Activated CD8-positive, alpha-beta memory T cell treated with anti-CD3 and anti-CD28 coated beads for 24 hours (primary cell): ENCODE measurements at regions not wholly inside any gene's neighbourhood (a gene's known extent, or its start where the extent isn't known, plus 50 kb on each side); places are given as distances from the start of the nearest gene placed in this dataset.

Experiments used
- DNase-seq: peaks from one replicate; pipeline ENCODE4 v3.0.0-alpha.2; 2020

DNA sequence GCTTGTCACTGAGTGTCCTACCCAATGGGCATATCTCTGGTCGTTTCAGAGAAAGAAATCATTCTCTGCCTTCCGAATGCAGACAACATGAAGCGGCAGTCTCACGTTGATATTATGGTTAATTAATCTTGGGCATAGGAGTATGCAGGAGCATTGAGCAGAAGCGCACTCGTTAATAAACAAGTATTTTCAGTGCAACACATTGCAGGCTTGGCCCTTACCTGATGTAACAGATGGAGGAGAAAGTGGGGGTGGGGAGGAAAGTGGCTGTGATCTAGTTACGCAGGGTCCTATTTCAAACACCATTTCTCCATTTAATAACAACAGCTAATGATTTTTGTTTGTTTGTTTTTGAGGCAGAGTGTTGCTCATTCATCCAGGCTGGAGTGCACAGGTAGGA lies 414.0 kb upstream of the RBFOX1 start:
- DNase-seq, result no peak

DNA sequence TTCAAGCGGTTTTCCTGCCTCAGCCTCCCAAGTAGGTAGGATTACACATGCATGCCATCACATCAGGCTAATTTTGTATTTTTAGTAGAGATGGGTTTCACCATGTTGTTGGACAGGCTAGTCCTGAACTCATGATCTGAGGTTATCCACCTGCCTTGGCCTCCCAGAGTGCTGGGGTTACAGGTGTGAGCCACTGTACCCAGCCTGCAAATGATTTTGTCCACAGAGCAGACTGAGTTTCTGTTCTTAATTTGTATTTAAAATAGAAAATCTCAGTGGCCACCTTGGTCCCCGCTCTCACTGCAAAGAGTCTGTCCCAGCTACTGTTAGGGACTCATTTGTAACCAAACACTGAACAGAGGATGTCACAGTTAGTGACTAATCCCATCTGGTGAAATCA lies 415.7 kb upstream of the RBFOX1 start:
- no peak for DNase-seq

DNA sequence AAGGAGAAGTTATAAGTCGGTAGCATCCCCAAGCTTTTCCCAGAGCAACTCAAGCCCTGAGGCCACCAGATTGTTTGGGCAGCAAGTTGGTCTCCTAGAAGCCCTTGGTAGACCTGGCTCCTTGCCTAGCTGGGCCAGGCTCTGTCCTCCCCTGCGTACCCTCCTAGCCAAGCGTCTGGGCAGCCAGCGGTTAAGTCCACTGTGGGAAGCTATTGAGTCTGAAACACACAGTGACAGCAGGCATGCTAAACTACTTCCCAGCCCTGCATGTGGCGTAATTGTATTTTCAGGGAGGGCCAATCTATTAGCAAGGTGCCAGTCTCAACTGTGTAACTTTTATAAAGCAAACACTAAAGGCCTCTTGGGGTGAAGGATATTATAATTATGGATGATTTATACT lies 419.1 kb upstream of the RBFOX1 start:
- no peak for DNase-seq

DNA sequence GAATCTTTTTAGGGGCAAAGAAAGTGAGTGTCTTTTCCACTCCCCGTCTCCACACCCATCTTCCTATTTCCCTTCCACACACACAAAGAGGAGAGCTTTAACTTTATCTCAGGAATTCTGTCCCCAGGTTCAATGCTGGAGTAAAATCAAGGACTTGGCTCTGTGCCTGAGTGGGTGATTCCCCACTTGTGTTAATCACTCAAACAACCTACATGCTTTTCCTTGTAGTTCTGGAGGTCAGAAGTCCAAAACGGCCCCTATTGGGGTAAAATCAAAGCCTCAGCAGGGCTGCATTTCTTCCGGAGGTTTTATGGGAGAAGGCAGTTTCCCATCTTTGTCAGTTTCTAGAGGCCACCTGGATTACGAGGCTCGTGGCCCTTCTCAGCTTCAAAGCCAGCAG lies 422.3 kb upstream of the RBFOX1 start:
- DNase-seq, result no peak

DNA sequence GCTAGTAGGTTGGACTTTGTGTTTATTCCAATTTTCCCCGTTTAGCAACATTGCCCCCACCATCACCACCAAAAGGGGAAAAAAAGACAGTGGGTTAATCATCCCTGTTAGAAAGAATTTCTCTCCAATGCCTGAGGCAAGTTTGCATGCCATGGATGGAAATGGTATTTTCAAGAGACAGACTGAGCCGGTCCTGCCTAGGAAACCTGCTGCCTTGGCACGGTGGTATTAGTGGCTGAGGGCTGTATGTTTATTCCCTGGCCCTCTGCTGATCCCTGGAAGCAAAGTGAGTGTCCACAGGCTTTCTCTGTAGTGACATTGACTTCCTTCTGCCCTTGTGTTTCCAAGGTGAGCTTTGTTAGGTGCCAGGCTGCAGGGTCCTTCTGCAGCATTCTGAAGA lies 427.0 kb upstream of the RBFOX1 start:
- no peak for DNase-seq

DNA sequence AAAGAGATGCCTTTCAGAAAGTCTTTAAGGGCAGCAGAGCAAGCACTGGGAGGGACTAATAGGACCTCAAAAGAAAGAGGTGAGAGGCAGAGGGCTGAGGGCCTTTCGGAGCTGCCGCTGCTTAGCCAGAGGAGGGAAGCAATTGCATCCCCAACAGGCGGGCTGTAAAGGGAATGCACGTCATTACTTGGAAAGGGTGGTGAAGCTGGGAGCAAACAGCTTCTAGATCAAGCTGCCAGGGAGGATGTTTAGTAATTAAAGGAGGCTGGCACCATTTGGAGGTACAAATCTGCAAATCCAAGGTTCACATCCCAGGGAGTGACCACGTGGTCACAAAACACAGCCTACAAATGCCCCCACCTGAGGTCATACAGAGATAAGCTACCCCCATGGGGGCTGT lies 429.0 kb upstream of the RBFOX1 start:
- no peak for DNase-seq

DNA sequence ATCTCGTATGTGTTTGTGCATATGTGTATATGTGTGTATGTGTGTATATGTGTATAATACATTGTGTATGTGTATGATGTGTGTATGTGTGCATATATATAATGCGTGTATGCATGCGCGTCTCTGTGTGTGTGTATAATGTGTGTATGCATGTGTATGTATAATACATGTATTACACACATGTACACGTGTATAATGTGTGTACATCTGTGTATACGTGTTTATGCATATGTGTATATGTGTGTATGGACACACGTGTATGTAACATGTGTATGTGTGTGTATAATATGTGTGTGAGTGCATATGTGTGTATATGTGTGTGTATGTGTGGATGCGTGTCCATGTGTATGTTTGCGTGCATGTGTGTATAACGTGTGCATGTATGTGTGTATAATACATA lies 433.7 kb upstream of the RBFOX1 start:
- DNase-seq, result no peak

DNA sequence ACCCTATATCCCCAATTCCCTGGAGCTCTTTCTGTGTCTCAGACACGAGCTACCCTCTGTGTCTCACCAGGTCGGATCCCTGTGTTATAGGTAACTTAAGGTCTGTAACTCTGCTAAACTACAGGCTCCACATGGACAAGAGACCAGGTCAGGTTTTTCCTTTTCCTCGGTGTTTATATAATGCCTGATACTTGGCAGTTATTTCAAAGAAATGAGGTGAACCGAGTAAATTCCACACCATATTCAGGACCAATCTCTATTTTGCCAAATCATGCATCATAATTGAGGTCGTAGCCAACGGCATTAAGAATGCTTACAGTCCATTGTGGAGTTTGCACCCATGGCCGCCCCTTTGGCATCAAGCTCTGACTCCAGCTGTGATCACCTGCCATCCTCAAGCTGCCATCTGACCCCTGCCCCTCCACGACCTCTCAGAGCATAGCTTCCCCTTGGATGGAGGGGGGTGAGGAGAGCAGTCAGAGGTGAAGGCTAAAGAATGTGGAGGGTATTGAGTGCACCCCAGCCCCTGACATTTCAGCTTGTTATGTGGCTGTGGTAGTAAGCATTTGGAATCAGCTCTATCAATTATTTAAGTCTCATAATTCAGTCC lies 434.7 kb upstream of the RBFOX1 start:
- DNase-seq, result no peak

DNA sequence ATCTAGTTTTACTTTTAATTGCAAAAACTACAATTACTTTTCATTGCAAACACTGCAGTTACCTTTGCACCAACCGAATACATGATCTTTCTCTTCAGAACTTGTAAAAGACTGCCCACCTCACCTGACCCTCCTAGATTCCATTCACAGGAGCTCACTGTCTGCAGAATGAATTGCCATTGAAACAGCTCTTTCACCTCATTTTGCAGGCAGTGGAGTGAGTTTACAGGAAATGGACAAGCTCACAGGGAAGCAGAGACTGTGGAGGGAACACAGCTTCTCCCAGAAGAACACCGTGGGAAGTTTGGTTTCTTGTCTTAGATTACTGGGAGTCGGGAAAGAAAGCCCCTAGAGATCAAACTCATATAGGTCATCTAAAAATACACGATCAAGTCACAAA lies 439.7 kb upstream of the RBFOX1 start:
- DNase-seq, result no peak

DNA sequence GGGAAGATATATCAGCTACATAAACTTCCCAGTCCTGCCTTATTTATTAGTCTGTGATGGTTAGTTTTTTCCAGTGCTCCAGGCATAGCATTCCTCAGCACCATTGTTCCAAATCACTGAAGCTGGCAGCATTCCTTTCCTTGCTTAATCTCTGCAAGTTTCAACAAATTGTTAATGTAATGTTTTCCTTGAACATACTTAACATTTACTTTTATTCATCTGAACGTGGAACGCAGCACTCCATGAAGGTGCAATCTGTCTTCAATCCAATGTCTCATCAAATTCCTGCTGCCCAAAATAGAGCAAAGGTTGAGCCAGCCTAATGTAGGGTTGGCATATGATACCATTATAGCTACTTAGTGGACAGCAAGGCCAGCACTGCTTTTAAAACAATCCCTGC lies 441.1 kb upstream of the RBFOX1 start:
- DNase-seq, result no peak

DNA sequence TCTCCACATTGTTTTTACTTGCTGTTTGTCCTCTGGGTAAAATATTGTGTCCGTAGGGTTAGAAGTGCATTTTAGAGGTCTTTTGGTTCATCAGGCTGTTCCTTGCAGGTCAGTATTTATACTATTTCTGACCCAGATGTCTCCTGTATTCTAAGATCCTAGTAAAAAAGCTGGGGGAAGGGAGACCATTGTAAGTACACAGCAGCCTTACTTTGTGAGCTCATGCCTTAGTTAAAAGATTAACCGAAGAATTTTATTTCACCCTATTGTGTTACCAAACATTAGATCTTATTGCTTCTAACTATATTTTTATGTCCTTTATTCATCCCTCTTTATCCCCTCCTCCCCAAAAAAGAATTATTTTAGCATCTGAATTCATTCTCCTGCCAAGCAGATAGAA lies 444.1 kb upstream of the RBFOX1 start:
- DNase-seq, result no peak

DNA sequence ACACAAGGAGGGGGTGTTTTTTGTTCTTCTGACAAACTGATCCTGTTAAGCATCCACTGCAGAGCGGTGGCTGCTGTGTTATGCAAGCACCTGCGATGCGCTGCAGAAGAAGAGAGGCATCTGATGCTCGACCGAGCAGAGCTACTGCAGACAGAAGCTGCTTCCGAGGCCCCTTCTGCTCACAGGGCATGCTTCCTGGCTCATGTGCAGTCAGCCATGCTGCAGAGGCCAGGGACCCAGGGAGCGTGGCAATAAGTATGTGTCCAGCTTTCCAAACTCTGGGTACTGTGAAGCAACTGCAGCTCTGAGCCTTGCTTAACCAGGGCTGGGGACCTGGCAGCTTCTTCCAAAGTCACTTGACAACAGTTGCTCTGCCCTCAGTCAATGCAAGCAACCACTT lies 448.6 kb upstream of the RBFOX1 start:
- no peak for DNase-seq

DNA sequence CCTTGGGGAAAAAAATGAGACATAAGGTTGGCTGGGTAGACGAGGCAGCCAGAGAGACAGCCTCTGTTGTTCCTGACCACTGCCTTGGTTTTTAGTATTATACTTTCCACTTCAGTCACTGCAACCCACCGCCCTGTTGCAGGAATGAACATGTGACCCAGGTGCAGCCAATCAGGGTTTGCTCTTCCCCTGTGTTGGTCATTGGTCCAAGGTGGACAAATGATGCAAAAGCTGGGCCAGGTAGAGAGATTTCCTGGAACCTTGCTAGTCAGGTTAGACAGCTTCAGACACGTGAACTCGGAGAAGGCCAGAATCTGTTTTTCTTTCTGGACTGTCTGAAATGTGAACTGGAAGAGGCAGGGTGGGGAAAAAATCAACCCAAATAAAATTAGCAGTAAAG lies 452.4 kb upstream of the RBFOX1 start:
- DNase-seq, result no peak

DNA sequence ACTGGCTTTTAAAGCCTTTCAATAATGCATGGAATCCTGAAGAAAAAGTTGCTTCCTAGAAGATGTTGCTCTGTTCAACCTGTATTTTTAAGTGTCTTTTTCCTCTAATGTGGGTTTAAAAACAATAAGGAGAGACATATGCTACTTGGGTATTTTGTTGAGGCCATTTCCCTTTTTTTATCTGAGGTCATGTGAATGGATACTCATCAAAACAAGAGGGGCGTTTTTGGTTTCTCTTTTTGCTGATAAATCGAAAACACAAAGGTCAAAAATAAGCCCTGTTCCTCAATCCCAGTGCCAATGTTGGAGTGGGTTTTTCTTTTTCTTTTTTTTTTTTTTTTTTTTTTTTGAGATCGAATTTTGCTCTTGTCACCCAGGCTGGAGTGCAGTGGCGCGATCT lies 468.0 kb upstream of the RBFOX1 start:
- no peak for DNase-seq

DNA sequence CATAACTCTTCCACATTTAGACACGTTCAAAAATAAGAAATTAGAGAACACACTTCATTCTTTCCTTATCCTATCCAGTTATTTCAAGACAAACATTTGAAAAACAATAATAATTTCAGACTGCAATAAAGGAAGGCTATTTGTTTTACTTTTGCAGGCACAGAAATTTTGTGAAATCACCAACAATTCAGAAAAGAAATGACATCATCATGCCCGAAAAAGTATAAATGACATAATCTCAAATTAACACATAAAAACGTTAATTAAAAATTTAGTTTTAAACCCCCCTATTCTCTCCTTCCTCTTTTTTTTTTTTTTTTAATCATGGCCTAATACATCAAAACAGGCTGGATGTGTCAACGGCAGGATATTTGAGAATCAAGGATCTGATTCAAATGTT lies 468.4 kb upstream of the RBFOX1 start:
- no peak for DNase-seq

DNA sequence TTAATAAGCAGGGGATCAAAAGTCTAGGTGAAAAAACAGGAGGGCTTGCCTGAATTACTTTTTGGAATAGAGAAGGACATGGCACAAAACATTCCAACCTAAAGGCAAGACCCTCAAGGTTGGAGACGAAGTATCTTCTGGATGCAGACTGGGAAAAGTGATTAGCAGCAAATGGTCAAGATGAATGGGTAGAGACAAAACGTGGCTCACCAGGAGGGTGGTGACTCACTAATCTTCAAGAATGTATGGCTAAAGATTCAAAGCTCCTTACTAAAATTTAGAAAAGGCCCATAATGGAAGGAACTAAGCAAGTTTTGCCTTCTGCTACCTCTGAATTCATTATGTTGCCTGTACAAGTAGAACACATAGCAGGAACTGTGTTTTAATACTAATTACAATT lies 469.5 kb upstream of the RBFOX1 start:
- no peak for DNase-seq

DNA sequence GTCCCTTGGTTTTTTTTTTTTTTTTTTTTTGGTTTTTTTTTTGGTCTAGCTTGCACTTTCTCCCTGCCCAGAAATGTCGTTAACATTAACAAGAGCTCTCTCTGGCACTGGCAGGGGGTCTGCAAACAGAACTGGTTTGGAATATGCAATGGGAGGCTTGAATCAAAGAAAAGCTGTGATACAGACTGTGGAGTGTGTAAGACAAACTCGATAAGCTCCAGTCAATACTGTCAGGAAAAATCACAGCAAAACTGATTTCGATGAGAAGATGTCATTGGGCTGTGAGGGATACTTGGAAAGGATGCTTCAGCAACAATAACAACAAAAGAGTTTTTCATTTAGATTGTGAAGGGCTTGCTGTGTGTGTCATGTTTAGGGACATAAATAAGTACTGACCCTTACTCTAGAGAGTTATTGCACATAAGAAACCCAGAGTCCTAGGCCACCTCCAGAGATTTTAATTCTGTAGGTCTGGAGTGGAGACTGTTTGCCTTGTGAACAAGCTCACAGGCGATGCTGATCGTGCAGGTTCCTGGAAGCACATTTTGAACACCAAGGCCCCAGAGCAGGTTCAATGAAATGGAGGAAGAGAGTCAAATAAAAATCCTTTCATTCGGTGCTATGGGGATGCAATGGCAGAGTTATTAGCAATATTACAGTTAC lies 470.7 kb upstream of the RBFOX1 start:
- DNase-seq, result no peak

DNA sequence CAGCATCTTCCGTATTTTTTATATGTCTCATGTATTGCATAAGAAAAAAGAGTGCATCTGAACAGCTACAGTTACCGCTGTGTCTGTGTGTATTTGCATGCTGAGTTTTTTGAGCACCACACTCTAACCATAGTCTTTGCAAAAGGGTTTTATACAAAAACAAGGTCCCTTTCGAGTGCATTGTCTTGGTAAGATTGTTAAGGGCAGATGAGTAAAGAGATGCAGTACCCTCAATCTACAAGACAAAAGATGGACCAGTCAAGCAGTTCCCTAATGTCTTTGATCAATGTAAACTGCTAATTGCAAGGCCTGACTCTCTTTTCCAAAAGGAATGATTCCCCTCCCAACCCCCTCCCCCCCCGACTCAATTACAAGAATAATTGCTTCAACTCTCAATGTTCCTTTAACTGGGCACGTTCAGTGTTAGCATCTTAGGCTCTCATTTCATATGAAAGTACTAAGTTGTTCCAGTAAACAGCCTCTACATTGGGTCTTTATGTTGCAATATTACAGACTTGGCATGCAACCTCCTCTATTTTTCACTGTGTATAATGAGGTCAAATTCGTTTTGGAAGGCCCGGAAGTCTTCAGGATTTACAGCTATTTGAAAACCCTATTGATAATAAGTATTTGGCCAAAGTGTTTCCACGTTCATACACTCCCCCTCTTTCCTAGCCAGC lies 471.4 kb upstream of the RBFOX1 start:
- no peak for DNase-seq

DNA sequence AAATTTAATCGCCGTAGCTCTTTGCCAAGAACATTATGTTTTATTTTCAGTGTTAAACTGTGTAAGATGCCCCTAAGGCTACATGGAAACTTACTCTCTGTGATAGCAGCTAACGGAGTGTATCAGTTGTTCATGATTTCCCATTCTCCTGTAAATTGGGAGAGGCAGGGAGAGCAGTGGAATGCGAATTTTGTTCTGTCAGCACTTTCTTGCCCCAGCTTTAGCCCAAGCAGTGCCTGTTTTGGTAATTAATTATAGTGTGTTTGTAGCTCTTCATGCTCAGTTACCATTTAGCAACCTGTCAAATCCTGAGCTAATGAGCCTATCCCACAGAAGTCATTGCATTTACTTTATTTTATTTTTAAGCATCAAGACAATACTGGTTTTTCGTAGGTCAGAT lies 475.1 kb upstream of the RBFOX1 start:
- DNase-seq, result no peak

DNA sequence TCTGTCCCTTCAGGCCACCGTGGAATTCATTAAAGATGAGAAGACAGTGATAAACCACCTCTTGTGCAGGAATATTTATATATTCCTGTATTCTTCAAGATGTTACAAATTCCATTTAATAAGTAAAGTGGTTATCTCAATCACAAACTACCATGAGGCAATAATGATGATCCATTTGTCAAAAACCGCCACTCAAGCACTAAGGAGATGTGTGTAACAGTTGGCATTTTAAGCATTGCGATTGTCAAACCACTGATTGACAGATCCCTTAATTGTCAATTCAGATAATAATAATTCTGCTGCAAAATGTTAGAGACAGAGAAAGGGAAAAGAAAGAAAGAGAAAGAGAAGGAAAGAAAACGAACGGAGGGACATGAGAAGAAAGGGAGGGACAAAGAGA lies 476.1 kb upstream of the RBFOX1 start:
- no peak for DNase-seq

DNA sequence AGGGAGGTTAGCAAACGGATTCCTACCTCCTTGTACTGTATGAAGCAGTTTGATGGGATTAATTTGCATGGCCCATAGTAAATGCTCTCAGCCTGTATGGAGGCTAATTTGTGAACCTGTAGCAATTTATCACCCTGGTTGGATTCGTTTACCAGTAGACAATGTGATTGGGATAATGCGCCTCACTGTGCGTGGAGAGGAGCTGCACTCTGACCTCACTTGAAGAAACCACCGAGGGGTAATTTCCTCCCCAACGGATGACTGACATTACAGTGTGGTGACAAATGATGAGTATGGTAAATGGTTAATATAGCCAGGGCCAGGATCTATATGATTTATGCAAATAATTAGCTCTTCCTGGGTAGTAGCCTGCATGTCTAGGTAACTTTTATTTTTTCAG lies 479.1 kb upstream of the RBFOX1 start:
- DNase-seq, result no peak

DNA sequence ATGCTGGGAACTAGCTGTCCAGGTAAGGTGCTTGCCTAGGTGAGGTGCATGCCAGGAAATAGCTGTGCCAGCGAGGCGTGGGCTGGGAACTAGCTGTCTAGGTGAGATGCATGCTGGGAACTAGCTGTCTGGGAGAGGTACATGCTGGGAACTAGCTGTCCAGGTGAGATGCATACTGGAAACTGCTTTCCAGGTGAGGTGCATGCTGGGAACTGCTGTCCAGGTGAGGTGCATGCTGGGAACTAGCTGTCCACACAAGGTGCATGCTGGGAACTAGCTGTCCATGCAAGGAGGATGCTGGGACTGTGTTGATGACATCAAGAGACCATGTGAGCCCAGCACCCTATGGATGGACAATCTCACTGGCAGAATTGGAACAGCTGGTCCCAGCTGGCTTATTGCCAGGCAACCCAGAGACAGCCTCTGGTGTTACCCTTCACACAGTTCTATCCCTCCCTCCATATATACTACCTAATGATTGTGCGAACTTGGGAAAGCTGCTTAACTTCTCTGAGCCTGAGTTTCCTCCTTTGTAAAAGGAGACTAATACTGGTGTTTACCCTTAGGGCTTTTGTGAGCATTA lies 479.9 kb upstream of the RBFOX1 start:
- no peak for DNase-seq

DNA sequence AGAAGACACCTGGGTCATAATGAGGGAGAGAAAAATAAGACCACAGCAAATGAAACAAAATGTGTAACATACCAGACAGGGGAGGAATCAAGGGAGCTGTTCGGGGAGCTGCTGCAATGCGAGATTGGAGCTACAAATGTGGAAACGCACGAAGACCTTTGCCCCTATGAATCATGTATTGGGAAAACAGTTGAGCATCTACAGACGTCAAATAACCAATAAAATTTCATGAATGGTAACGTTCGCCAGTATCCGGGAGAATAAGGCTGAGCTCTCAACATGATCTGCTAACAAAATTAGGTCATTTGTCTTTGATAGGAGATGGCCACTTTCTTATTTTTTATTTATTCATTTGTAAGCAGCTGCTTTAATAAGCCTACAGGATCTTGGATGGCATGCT lies 486.2 kb upstream of the RBFOX1 start:
- no peak for DNase-seq

DNA sequence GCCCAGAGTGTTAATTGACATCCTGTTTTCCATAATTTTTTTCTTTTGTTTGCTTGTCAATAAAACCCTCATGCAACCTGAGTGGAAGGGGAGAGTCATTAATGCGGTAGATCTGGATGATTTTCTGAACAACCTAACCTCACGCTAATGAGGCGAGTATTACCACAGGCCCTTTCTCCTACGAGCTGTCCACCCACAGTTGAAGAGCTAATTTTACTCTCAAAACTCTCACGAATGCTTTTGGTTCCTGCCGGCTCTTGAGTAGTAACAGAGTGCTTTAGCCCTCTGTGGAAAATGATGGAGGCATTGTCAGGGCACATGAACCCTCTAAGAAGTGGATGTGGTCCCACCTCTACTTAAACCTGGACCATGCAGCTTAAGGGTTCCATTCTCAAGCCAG lies 491.3 kb upstream of the RBFOX1 start:
- no peak for DNase-seq

DNA sequence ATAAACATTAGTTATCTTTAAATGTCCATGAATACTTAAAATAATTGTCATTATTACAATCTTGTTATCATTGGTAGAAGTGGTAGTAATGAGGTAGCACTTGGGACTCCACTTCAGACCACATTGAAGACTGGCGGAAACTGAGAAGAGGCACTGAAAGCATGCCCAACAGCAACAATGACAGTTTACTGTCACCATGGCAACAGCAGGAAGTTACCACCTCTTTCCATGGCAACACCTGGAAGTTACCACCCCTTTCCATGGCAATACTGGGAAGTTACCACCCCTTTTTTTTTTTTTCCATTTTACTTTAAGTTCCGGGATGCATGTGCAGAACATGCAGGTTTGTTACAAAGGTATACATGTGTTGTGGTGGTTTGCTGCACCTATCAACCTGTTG lies 494.9 kb upstream of the RBFOX1 start:
- no peak for DNase-seq
